ENCODE measurements at regions not wholly inside any gene's neighbourhood (a gene's known extent, or its start where the extent isn't known, plus 50 kb on each side); places are given as distances from the start of the nearest gene placed in this dataset.
"Not testable (repeated sequence)": the region's sequence is repeated elsewhere in the genome, so short reads cannot be mapped to it uniquely, and the experiment has no call there.

GRCh38 chr10:2920637-2921036, 146.7 kb upstream of the PFKP start:
- DNase-seq (ENCODE audit: low spot score) = no peak

DNA sequence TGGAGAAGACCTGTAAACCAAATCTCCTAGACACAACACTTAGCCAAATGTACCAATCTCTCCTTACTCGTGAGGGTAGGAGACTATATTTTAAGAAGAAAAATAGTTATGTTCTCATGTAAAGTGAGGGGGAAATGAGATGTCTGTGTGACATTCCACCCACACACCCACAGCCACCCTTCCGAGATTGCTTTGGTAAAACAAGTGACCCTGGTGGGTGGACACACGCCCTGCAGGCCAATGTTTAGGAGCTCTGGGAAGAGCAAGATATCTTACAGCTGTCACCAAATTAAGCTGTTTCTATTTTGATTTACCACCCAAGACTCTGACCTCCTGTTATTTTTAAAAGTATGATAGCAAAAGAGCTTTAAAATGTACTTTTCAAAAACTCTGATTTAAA, 147.2 kb upstream of the PFKP start:
- DNase-seq (ENCODE audit: low spot score) = no peak

DNA sequence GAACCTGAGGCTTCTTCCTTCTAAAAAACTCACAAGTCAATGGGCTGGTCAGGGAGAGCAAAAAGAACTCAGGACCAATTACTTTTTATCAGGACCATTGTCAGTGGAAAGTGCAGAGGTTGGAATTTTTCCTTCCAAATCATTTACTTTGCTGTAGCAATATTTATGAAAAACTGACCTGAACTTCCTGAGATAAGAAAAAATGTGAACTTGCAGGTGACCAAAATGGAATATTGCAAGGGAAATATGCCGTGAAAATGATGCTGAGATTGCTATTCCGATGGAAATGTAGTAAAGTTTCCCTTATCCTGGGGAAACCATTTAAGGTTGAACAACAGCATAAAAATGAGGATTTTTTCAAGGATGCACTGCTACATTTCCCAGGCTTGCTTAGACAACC, 148.3 kb upstream of the PFKP start:
- no peak for DNase-seq (ENCODE audit: low spot score)

GRCh38 chr10:2918489-2918888, 148.9 kb upstream of the PFKP start:
- no peak for DNase-seq (ENCODE audit: low spot score)

DNA sequence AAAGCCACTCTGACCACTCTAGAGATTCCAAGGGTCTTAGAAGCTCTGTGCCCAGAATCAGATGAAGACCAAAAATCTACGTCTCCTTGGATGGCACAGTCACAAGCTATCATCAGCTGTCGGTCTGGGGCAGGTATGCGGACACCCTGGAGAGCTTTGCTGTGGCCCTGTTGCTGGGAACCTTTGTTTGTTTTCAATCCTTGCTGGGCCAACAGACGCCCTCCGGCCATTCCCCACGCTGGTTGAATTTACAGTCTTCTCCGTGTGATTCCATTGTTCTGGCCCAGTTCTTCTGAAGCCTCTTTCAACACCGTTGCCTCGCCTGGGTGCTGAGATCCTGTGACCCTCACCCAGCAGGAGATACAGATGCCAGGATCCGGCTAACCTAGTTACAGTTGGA, 149.4 kb upstream of the PFKP start:
- no peak for DNase-seq (ENCODE audit: low spot score)

GRCh38 chr10:2915412-2915811, 151.9 kb upstream of the PFKP start:
- DNase-seq (ENCODE audit: low spot score) = no peak

- DNase-seq (ENCODE audit: low spot score) = no peak
Measured at GRCh38 chr10:2914741-2915140, 152.6 kb upstream of the PFKP start.

- DNase-seq (ENCODE audit: low spot score) = no peak
Measured at GRCh38 chr10:2913474-2913873, 153.9 kb upstream of the PFKP start.

DNA sequence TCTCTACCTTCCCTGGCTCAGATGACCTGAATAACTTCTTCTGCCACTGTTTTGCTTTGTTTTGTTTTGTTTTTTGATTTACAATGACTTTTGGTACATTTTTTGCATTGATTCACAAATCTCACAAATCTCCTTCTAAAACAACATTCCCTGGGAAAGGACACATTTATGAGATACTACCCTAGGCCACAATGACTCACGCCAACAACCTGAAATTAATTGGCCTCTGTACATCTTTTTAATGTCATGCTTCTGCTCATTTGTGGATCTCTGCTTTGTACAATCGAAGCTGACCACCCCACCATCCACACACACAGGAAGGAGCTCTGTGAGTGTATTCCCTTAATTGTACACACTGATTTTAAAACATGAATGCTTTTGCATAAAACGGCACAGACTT, 156.7 kb upstream of the PFKP start:
- DNase-seq (ENCODE audit: low spot score) = no peak

DNA sequence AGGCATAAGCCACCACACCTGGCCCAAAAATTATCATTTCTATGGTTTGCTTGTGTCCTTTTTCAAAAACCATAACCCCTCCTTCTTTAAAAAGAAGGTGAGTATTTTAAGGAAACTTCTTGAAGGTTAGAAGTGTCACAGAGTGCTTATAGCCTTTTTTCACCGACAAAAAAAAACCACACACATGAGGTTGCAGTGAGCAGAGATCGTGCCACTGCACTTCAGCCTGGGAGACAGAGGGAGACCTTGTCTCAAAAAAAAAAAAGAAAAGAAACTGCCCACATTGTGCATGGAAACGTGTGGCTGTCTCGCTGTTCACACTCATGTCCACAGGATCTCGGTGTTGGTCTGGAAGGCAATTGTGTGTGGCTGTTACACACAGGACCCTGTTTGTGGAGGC, 157.4 kb upstream of the PFKP start:
- DNase-seq (ENCODE audit: low spot score) = no peak

GRCh38 chr10:2908851-2909630, 158.3 kb upstream of the PFKP start:
- no peak for DNase-seq (ENCODE audit: low spot score)

DNA sequence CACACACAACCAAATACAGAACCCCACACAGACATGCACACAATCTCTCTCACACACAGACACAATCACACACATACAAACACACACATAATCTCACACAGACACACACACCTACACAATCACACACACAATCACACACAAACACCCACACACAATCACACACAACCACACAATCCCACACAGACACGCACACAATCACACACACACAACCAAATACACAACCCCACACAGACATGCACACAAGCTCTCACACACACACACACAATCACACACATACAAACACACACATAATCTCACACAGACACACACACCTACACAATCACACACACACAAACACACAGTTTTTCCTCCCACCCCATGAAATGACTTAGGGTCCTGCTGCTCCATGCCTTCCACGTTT, 160.4 kb upstream of the PFKP start:
- no peak for DNase-seq (ENCODE audit: low spot score)

DNA sequence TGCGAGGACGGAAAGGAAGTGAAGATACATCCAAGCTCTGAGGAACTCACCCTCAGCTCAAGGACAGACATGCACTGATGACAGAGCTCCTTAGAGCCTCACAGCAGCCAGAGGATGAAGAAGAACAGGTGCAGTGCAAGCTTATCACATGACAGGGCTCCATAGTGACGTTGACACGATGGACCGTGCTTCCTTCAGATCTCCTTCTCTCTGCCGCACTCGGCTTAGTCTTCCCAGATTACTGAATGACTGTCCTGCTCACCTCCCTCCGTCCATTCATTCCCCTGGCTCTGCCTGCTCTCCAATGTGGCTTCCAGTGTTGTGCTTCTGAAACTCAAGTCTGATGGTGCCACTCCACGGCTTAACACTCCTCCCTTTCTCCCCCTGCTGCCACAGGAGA, 161.5 kb upstream of the PFKP start:
- DNase-seq (ENCODE audit: low spot score) = no peak

DNA sequence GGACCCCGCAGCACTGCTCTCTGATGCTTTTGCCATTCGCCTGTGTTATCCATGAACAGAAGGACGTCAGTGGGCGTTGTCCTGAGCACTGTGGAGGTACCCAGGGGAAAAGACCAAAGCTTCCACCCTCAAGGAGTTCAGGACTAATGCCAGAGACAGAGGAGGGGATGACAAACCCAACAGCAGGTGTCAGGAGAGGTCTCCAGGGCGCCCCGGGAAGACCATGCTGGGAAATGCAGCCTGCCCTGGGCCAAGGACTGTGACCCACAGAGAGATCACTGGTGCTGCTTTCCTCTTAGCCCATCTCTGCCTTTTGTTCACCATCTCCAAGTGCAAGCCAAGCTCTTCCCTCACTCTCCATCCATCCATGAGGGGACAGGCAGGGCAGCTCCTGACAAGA, 166.8 kb upstream of the PFKP start:
- no peak for DNase-seq (ENCODE audit: low spot score)

DNA sequence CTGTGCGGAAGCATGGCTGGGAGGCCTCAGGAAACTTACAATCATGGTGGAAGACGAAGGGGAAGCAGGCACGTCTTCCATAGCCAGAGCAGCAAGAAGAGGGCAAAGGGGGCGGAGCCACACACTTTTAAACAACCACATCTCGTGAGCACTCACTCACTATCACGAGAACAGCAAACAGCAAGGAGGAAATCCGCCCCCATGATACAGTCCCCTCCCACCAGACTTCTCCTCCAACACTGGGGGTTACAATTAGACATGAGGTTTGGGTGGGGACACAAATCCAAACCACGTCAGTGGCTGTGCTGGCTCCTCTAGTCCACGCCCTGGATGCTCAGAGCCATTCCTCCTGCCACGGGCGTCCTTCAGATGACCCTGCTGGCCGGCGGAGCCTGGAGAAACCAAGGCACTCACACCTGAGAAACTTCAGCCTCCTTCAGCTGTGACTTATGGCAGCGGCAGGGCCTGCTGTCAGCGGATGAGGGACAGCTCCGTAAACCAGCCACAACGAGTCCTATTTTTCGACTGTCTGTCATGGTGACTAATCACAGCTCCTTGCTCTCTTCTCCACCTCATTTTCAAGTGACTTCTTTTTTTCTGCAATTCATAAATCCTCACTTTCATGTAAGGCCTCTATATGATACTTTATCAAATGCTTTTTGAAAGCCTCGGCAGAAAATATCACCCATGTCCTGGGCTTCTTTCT, 167.9 kb upstream of the PFKP start:
- no peak for DNase-seq (ENCODE audit: low spot score)

DNA sequence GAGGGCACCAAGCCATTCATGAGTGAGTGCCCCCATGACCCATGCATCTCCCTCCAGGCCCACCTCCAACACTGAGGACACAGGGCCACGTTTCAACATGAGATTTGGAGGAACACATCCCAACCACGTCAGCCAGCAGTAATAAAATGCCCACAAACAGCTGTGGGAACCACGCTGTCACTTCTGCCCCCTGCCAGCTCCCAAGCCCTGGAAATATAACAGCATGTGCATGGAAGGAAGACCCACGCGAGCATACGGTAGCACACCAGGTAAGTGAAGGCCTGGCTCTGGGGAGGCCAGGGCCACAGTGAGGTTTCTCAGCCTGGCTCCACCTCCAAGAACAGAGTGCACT, 168.9 kb upstream of the PFKP start:
- no peak for DNase-seq (ENCODE audit: low spot score)

DNA sequence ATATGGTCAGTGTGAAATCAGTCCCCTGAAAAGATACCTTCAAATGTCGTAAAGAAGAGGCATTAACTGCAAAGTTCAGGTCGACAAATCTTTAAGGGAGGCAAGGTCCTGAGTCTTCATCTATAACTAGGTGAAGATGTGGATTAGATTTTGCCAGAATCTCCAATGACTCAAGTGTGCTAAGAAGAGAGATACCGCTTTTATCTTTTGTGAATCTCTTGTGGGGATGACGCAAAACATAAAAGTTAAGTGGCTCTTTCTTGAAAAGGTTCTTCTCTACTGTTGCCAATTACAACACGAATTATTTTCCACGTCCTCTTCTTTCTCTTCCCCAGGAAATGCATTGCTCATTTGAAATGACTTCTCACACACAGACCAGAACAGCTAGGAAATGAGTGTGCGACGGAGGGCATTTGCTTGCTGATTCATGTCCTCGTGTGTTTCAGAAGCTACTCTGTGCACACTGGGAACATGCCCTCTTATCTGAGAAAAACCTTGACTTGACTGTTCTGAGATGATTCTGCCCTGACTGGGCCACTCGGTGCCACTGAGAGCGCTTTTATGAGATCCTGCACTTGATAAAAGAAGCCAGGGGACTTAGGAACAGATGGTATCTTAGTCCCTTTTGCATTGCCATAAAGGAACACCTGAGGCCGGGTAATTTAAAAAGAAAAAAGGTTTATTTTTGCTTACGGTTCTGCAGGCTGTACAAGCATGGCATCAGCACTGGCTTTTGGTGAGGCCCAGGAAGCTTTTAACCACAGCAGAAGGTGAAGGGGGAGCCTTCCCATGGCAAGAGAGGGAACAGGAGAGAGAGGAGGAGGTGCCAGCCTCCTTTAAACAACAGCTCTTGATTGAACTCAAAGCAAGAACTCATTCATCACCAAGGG, 169.5 kb upstream of the PFKP start:
- DNase-seq (ENCODE audit: low spot score) = no peak

DNA sequence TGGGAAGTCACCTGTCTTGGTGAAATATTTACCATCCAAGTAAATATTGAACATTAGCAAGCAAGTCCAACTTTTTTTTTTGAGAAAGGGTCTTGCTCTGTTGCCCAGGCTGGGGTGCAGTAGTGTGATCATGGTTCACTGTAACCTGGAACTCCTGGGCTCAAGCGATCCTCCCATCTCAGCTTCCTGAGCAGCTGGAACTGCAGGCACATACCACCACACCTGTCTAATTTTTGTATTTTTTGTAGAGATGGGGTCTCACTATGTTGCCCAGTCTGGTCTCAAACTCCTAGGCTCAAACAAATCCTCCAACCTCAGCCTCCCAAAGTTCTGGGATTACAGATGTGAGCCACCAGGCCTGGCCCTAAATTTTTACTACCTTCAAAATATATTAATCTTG, 171.0 kb upstream of the PFKP start:
- DNase-seq (ENCODE audit: low spot score) = not testable (repeated sequence)

GRCh38 chr10:2895594-2896196, 171.7 kb upstream of the PFKP start:
- no peak for DNase-seq (ENCODE audit: low spot score)

GRCh38 chr10:2893991-2894390, 173.4 kb upstream of the PFKP start:
- DNase-seq (ENCODE audit: low spot score) = no peak

DNA sequence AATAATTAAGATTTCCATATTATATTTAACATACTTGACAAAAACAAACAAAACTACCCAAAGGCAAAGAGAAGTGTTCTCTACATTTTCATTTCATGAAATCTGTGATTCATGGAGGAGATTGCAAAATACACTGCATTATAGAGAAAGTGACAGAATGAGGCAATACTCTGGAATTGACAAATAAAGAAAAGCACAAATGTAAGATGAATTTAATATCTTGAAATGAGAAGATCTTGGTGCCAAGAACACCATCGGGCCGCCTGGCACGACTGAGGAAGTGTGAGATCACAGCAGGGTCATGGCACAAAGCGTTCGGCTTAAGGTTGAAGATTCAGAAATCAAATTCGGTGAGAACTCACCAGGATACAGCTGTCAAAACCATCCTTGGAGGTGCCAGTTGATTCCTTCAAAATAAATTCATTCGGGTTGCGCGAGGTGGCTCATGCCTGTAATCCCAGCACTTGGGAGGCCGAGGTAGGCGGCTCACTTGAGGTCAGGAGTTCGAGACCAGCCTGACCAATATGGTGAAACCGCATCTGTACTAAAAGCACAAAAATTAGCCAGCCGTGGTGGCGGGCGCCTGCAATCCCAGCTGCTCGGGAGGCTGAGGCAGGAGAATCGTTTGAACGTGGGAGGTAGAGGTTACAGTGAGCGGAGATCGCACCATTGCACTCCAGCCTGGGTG, 174.0 kb upstream of the PFKP start:
- no peak for DNase-seq (ENCODE audit: low spot score)

DNA sequence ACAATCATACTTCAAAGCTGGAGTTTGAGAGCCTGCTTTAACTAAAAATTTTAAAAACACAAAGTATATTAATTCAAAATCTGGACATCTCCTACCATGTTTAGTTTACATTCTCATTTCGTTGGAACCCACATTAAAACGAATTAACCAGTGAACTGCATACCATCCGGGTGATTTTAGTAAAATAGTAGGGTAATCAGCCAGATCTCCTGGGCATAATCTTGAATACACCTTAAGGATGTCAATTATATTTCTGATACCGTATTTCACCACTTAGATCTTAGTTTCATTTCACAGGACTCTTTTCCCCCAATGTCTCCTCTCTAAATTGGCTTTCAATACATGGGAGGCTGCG, 175.6 kb upstream of the PFKP start:
- DNase-seq (ENCODE audit: low spot score) = no peak
